Body of pancreas (tissue), 4 donors: ENCODE measurements at regions not wholly inside any gene's neighbourhood (a gene's known extent, or its start where the extent isn't known, plus 50 kb on each side); places are given as distances from the start of the nearest gene placed in this dataset.

Source experiments
- ATAC-seq: fragments of 150-250 bp; one replicate; pipeline ENCODE4 v1.9.1; 2016
- DNase-seq, 4 donors: peaks; one replicate each; pipeline ENCODE4 v3.0.0-alpha.2; 2019
- H3K27ac ChIP-seq, 4 donors: fragments of 200-600 bp; sonication (generic); 1 replicate in 3 of 4; 2 replicates in 1 of 4; pipeline versions ENCODE4 v1.5.1 to v1.6.1; 2016 to 2019; ENCODE audit warnings: mild to moderate bottlenecking in 1 of 4, mixed read lengths in 1 of 4, moderate library complexity in 1 of 4
- H3K27me3 ChIP-seq, 2 donors: fragments of 200-600 bp; sonication (generic); one replicate each; pipeline ENCODE4 v1.6.0; 2016; ENCODE audit warnings: mild to moderate bottlenecking in 1 of 2
- H3K36me3 ChIP-seq, 2 donors: fragments of 200-600 bp; sonication (generic); replicated peaks in 1 of 2; 2 replicates each; pipeline ENCODE4 v1.5.1; 2016; ENCODE audit warnings: low read depth in 2 of 2; ENCODE audit not compliant: insufficient read depth in 1 of 2
- H3K4me1 ChIP-seq: fragments of 200-600 bp; sonication (generic); one replicate; pipeline ENCODE4 v1.6.0; 2016
- H3K4me3 ChIP-seq, 2 donors: fragments of 200-600 bp; sonication (generic); 1 replicate in 1 of 2; 2 replicates in 1 of 2; pipeline ENCODE4 v1.5.1; 2016 to 2019
- H3K9me3 ChIP-seq, 3 donors: fragments of 200-600 bp; sonication (generic); 1 replicate in 2 of 3; 2 replicates in 1 of 3; pipeline ENCODE4 v1.5.1; 2016
- POLR2A ChIP-seq, 3 donors: fragments of 450-650 bp; IDR thresholded peaks; one replicate each; pipeline ENCODE4 v1.6.1; 2016; ENCODE audit warnings: antibody characterized with exemption in 3 of 3, mild to moderate bottlenecking in 2 of 3
- WGBS, 2 donors: methylation state at CpG; one replicate each; pipeline ENCODE4 v1.1.5; 2017; 5-methylcytosine and 5-hydroxymethylcytosine counted together
- intact Hi-C: fragments of 100-400 bp; cut with DNase I; formaldehyde crosslinking; loops from one replicate; pipeline ENCODE4 v1.15.1; 2023
- TF ChIP-seq, protein P1 (sequence below), 7 experiments: fragments of 450-650 bp in 4 of 7; fragments of 200-600 bp in 3 of 7; sonication (generic) in 3 of 7; IDR thresholded peaks; one replicate each; pipeline ENCODE4 v1.5.1; 2016 to 2019; ENCODE audit warnings: antibody characterized with exemption in 7 of 7

DNA sequence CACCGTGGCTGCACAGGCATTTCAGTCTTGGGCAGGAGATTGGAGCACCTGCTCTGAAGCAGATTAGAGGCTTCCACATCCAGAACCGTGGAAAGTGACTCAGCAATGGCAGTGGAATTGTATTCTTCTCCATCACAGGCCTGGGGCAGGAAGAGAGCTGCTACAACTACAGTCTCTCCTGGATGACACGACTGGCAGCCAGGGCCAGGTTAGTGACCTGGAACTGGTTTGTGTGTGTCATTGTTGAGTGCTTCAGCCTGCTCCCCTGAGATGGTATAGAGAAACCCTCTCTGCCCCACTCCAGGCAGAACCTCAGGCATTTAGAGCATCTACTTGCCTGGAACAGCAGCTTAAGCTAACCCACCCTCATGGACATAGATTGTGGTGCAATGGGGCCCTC is 596.5 kb upstream of the INTU start:
- no peaks in the 10 kb centered on the region for H3K36me3 ChIP-seq
- H3K9me3 ChIP-seq: no peaks in the 10 kb centered on the region
- H3K27ac ChIP-seq: no peak overlapping the region
- H3K27me3 ChIP-seq: no peaks in the 10 kb centered on the region
- H3K4me3 ChIP-seq: no peak overlapping the region
- TF ChIP-seq, protein P1, sequence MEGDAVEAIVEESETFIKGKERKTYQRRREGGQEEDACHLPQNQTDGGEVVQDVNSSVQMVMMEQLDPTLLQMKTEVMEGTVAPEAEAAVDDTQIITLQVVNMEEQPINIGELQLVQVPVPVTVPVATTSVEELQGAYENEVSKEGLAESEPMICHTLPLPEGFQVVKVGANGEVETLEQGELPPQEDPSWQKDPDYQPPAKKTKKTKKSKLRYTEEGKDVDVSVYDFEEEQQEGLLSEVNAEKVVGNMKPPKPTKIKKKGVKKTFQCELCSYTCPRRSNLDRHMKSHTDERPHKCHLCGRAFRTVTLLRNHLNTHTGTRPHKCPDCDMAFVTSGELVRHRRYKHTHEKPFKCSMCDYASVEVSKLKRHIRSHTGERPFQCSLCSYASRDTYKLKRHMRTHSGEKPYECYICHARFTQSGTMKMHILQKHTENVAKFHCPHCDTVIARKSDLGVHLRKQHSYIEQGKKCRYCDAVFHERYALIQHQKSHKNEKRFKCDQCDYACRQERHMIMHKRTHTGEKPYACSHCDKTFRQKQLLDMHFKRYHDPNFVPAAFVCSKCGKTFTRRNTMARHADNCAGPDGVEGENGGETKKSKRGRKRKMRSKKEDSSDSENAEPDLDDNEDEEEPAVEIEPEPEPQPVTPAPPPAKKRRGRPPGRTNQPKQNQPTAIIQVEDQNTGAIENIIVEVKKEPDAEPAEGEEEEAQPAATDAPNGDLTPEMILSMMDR (IDR thresholded peaks at IDR 0.05): no peak
- TF ChIP-seq POLR2A (IDR thresholded peaks at IDR 0.05): no peak
- intact Hi-C loops: no loop called here
- ATAC-seq: no peak
- no peak for DNase-seq
- H3K4me1 ChIP-seq: no peaks in the 10 kb centered on the region
- 30 to 54% methylated on average over 2 to 3 of the region's 3 CpGs for WGBS, 2 donors

- TF ChIP-seq POLR2A (IDR thresholded peaks at IDR 0.05): no peak
- TF ChIP-seq, protein P1 (IDR thresholded peaks at IDR 0.05): no peak
- DNase-seq (no peak), ATAC-seq (no peak)
- no peak overlapping the region for H3K27ac ChIP-seq
- H3K9me3 ChIP-seq: no peaks in the 10 kb centered on the region
- 17 to 50% methylated on average over 1 of the region's 1 CpG for WGBS, 2 donors
- no peaks in the 10 kb centered on the region for H3K27me3 ChIP-seq
- H3K36me3 ChIP-seq: no peaks in the 10 kb centered on the region
- no peaks in the 10 kb centered on the region for H3K4me1 ChIP-seq
- H3K4me3 ChIP-seq: no peak overlapping the region
- intact Hi-C loops: no loop called here
Observed at GRCh38 chr4:127045861-127046260, 586.9 kb upstream of the INTU start.

DNA sequence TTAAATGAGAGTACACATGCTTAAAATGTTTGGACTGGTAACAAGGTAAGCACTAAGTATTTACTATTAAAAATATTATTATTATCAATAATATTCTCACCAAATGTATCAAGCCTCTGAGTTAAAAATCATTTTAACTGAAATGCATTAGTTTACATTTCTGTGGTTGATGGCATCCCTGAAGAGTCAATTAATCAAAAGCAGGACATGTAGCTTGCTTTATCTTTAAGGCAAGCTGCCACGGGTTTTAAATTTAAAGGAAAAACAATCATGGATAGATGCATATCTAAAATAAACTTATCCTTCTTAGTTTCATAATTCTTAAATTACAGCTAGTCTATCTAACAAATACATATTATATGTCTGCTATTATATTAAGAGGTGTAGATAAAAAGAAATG is 584.8 kb upstream of the INTU start:
- 8 to 15% methylated on average over 1 of the region's 1 CpG for WGBS, 2 donors

GRCh38 chr4:127048376-127049044 is 584.2 kb upstream of the INTU start:
- DNase-seq (no peak), ATAC-seq (no peak)
- intact Hi-C loops: no loop called here
- no peak overlapping the region for H3K4me3 ChIP-seq
- 82% methylated on average over 3 of the region's 3 CpGs for WGBS, 2 donors
- no peaks in the 10 kb centered on the region for H3K27me3 ChIP-seq
- H3K36me3 ChIP-seq: no peaks in the 10 kb centered on the region
- no peak overlapping the region for H3K27ac ChIP-seq
- no peaks in the 10 kb centered on the region for H3K4me1 ChIP-seq
- no peak for TF ChIP-seq POLR2A (IDR thresholded peaks at IDR 0.05)
- TF ChIP-seq, protein P1 (IDR thresholded peaks at IDR 0.05): no peak
- H3K9me3 ChIP-seq: no peaks in the 10 kb centered on the region

More for the DNA sequence above, 584.8 kb upstream of the INTU start:
- Histone ChIP-seq H3K9me3 (no peaks in the 10 kb centered on the region), H3K4me3 (no peak overlapping the region), H3K27me3 (no peaks in the 10 kb centered on the region), H3K36me3 (no peaks in the 10 kb centered on the region), H3K27ac (no peak overlapping the region), H3K4me1 (no peaks in the 10 kb centered on the region)
- no peak for TF ChIP-seq POLR2A (IDR thresholded peaks at IDR 0.05)
- TF ChIP-seq, protein P1 (IDR thresholded peaks at IDR 0.05): no peak
- intact Hi-C loops: no loop called here
- ATAC-seq (no peak), DNase-seq (no peak)

- TF ChIP-seq POLR2A (IDR thresholded peaks at IDR 0.05): no peak
- TF ChIP-seq, protein P1 (IDR thresholded peaks at IDR 0.05): no peak
- DNase-seq: no peak
- Histone ChIP-seq H3K36me3 (no peaks in the 10 kb centered on the region), H3K27ac (no peak overlapping the region), H3K9me3 (no peaks in the 10 kb centered on the region), H3K4me1 (no peaks in the 10 kb centered on the region), H3K4me3 (no peak overlapping the region), H3K27me3 (no peaks in the 10 kb centered on the region)
- no peak for ATAC-seq
- WGBS, 2 donors: 28 to 33% methylated on average over 4 of the region's 4 CpGs
- intact Hi-C loops: no loop called here
Observed at GRCh38 chr4:127049526-127049925, 583.2 kb upstream of the INTU start.
